ENCODE measurements at regions not wholly inside any gene's neighbourhood (a gene's known extent, or its start where the extent isn't known, plus 50 kb on each side); places are given as distances from the start of the nearest gene placed in this dataset.

GRCh38 chr6:9086331-9086730 lies 651.0 kb upstream of the SLC35B3 start:
- TF ChIP-seq POLR2A (IDR thresholded peaks at IDR 0.05; ENCODE audit: low read length) (no peak), GATA1 (IDR thresholded peaks at IDR 0.05; ENCODE audit: low read depth, low read length) (no peak)
